ENCODE measurements at regions not wholly inside any gene's neighbourhood (a gene's known extent, or its start where the extent isn't known, plus 50 kb on each side); places are given as distances from the start of the nearest gene placed in this dataset.

- POLR2A ChIA-PET (ENCODE audit: low non-redundant PET), result no interaction called here
- no peak for DNase-seq (ENCODE audit: low spot score)
- Histone ChIP-seq H3K9me3 (ENCODE audit: low read depth, low read length, poor library complexity, severe bottlenecking) (no peaks in the 10 kb centered on the region), H3K36me3 (ENCODE audit: insufficient read depth, low read length, poor library complexity, severe bottlenecking) (no peaks in the 10 kb centered on the region), H3K4me3 (ENCODE audit: low read depth, low read length, poor library complexity, severe bottlenecking) (no peak overlapping the region), H3K27me3 (replicated peaks; ENCODE audit: insufficient read depth, low read depth, low read length, poor library complexity) (peaks cover 39% of the 10 kb centered on the region), H3K27ac (ENCODE audit: low read depth, low read length, poor library complexity, severe bottlenecking) (no peak overlapping the region), H3K4me1 (ENCODE audit: insufficient read depth, low read length, poor library complexity, severe bottlenecking) (no peaks in the 10 kb centered on the region)
- TF ChIP-seq CTCF (conservative IDR thresholded peaks at IDR 0.05; ENCODE audit: low read depth, low read length) (no peak), EZH2 (IDR thresholded peaks at IDR 0.05; ENCODE audit: borderline replicate concordance, low read depth, low read length, poor library complexity, severe bottlenecking) (no peak)
- intact Hi-C loops (cut with micrococcal nuclease; ENCODE audit: unreplicated experiment), result no loop called here
- no TSS peak for BruUV-seq (replicated peaks)
- CTCF ChIA-PET, result no interaction called here
Measured at GRCh38 chr4:187191676-187192075, 468.0 kb upstream of the FAT1 start.

DNA sequence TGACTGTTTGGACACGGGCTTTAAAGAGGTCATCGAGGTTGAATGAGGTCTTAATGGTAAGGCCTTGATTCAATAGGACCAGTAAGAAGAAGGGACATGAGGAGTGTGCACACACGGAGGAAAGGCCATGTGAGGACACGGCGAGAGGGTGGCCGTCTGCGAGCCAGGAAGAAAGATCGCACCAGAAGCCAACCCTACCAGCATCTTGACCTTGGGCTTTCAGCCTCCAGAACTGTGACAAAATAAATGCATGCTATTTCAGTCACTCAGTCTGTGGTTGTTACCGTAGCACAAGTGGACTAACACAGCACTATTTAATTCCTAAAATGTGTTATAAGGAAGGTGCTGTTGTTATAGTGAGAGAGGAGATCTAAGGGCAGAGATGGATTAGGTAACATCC lies 468.6 kb upstream of the FAT1 start:
- peaks cover 33% of the 10 kb centered on the region for H3K27me3 ChIP-seq (replicated peaks; ENCODE audit: insufficient read depth, low read depth, low read length, poor library complexity)
- no peak overlapping the region for H3K27ac ChIP-seq (ENCODE audit: low read depth, low read length, poor library complexity, severe bottlenecking)
- no TSS peak for BruUV-seq (replicated peaks)
- no peak for DNase-seq (ENCODE audit: low spot score)
- ChIA-PET CTCF (no interaction called here), POLR2A (ENCODE audit: low non-redundant PET) (no interaction called here)
- H3K9me3 ChIP-seq (ENCODE audit: low read depth, low read length, poor library complexity, severe bottlenecking), result no peaks in the 10 kb centered on the region
- H3K4me3 ChIP-seq (ENCODE audit: low read depth, low read length, poor library complexity, severe bottlenecking), result no peak overlapping the region
- H3K36me3 ChIP-seq (ENCODE audit: insufficient read depth, low read length, poor library complexity, severe bottlenecking), result no peaks in the 10 kb centered on the region
- no peaks in the 10 kb centered on the region for H3K4me1 ChIP-seq (ENCODE audit: insufficient read depth, low read length, poor library complexity, severe bottlenecking)
- intact Hi-C loops (cut with micrococcal nuclease; ENCODE audit: unreplicated experiment), result no loop called here
- TF ChIP-seq EZH2 (IDR thresholded peaks at IDR 0.05; ENCODE audit: borderline replicate concordance, low read depth, low read length, poor library complexity, severe bottlenecking) (no peak), CTCF (conservative IDR thresholded peaks at IDR 0.05; ENCODE audit: low read depth, low read length) (no peak)

DNA sequence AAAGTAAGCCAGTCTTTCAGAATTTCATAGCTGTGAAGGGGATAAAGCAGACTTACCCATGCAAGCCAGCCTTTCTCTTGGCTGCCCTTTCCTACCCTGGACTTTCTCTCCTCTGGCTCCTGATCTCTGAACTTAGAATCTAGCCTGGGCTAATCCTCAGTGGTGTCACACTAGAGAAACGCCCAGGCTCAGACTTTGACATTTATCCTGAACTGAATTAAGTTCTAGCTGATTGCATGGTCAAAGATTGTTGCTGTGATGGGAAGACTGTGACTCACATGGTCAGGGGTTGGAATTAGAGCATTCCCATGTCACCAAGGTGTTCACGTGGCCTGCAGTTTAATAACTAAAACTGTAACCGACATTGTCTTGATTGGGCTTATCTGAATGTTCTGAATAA lies 469.5 kb upstream of the FAT1 start:
- TF ChIP-seq CTCF (conservative IDR thresholded peaks at IDR 0.05; ENCODE audit: low read depth, low read length), result no peak
- no peak for TF ChIP-seq EZH2 (IDR thresholded peaks at IDR 0.05; ENCODE audit: borderline replicate concordance, low read depth, low read length, poor library complexity, severe bottlenecking)
- peaks cover 24% of the 10 kb centered on the region for H3K27me3 ChIP-seq (replicated peaks; ENCODE audit: insufficient read depth, low read depth, low read length, poor library complexity)
- intact Hi-C loops (cut with micrococcal nuclease; ENCODE audit: unreplicated experiment), result no loop called here
- DNase-seq (ENCODE audit: low spot score), result no peak
- H3K9me3 ChIP-seq (ENCODE audit: low read depth, low read length, poor library complexity, severe bottlenecking), result no peaks in the 10 kb centered on the region
- CTCF ChIA-PET, result no interaction called here
- no peaks in the 10 kb centered on the region for H3K4me1 ChIP-seq (ENCODE audit: insufficient read depth, low read length, poor library complexity, severe bottlenecking)
- H3K27ac ChIP-seq (ENCODE audit: low read depth, low read length, poor library complexity, severe bottlenecking), result no peak overlapping the region
- H3K36me3 ChIP-seq (ENCODE audit: insufficient read depth, low read length, poor library complexity, severe bottlenecking), result no peaks in the 10 kb centered on the region
- POLR2A ChIA-PET (ENCODE audit: low non-redundant PET), result no interaction called here
- H3K4me3 ChIP-seq (ENCODE audit: low read depth, low read length, poor library complexity, severe bottlenecking), result no peak overlapping the region
- BruUV-seq (replicated peaks), result no TSS peak

All from A673 (cell line).